CD4-positive, alpha-beta T cell treated with Interleukin-2 at 100 ng/mL for 4 hours (primary cell): ENCODE measurements at regions not wholly inside any gene's neighbourhood (a gene's known extent, or its start where the extent isn't known, plus 50 kb on each side); places are given as distances from the start of the nearest gene placed in this dataset.
"Not testable (repeated sequence)": the region's sequence is repeated elsewhere in the genome, so short reads cannot be mapped to it uniquely, and the experiment has no call there.

Source experiments
- DNase-seq: peaks from one replicate; pipeline ENCODE4 v3.0.0-alpha.2; 2020; ENCODE audit warnings: low spot score

DNA sequence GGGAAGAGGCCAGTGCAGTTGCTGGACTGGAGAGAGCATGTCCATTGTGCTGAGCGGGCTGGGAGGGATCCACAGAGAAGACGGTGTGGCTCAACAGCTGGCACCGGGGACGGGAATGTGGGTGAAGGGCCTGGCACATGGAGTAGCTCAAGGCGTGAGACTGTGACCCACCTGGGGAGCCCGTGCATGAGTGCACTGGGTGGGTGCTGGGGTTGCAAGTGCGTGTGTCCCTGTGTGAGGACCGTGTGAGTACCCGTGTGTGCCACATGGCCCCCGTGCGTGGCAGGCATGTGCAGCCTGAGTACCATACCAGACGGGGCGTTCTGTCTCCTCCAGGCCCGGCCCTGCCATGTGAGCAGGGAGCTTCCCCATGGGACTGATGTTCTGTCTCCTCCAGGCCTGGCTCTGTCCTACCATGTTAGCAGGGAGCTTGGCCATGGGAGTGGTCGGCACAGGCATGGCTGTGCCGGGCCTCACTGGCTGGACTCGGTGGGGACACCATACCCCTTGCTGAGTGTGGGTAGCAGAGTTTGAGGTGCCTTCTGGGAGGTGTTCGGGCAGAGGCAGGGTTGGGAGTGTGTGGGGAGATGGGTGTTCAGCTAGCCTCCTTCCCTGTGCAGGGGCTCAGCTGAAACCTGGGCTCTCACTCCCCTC, 234.4 kb downstream of the TMEM121 start:
- no peak for DNase-seq

DNA sequence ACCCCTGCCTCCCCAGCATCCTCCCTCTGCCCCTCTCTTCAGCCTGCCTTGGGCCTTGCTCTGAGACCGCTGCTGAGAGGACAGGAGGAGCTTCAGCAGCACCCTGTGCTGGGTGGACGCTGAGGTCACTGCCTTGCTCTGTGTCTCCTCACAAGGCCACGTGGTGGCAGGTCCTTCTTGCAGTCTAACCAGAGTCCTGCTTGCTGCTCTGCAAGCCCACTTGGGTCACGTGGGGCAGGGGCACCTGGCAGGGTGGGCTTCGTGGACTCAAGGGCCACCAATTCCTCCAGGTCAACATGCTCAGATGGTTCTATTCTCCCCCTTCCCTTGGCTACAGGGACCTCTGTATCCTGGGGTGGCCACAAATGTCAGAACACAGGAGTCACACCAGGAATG, 235.0 kb downstream of the TMEM121 start:
- not testable (repeated sequence) for DNase-seq

DNA sequence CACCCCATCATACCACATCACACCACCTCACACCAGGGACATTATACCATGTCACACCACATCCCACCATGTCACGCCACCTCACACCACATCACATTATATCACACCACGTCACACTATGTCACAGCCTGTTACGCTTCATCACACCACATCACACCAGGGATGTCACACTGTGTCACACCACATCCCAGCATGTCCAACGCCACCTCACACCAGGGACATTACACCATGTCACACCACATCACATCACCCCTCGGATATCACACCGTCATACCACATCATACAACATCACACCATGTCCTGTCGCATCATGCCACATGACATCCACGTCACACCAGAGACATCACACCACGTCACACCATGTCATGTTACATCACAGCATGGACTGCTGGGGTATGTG, 235.5 kb downstream of the TMEM121 start:
- no peak for DNase-seq

DNA sequence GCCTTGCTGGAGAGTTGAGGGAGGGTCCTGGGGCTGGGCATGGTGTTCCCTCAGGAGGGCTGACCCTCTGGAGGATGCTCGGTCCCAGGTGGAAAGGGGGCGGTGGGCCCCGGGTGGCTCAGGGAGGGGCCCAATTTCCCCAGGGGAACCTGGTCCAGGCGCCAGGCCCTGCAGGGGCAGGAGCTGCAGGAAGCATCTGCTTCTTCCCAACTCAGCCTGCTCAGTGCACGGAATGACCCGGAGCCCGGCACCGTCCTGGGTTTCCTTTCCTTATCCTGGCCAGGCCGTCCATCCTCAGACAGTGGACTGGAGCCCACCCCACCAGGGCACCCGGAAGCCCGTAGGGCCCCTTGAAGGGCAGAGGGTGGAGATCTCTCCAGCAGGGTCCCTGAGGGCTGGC, 235.9 kb downstream of the TMEM121 start:
- not testable (repeated sequence) for DNase-seq

DNA sequence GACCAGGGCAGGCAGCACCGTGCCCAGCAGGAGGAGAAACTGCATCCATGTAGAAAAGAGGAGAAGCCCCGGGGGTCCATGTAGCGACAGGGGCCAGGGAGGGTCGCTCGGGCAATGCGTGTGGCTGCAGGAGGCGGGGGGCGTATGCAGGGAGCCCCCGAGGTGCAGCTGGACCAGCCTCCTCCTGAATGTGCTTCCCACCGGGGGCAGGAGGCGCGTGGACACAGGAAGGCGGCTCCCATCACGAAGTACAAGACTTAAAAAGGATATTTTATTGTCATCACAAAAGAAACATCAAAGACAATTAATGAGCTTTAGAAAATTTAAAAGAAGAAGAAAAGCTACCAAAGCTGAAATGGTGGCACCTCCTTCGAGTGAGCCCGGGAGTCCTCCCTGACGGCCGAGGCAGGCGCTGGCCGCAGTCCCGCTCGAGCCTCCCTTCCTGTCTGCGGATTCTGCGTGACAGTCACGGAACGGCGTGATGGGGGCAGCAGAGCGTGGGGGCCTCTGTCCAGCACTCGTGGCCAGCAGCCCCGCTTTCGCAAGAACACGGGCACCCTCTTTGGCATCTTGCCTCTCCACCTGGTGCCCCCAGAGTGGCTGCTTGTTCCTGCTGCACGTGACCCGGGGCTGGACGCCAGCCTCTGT, 238.0 kb downstream of the TMEM121 start:
- DNase-seq = not testable (repeated sequence)

DNA sequence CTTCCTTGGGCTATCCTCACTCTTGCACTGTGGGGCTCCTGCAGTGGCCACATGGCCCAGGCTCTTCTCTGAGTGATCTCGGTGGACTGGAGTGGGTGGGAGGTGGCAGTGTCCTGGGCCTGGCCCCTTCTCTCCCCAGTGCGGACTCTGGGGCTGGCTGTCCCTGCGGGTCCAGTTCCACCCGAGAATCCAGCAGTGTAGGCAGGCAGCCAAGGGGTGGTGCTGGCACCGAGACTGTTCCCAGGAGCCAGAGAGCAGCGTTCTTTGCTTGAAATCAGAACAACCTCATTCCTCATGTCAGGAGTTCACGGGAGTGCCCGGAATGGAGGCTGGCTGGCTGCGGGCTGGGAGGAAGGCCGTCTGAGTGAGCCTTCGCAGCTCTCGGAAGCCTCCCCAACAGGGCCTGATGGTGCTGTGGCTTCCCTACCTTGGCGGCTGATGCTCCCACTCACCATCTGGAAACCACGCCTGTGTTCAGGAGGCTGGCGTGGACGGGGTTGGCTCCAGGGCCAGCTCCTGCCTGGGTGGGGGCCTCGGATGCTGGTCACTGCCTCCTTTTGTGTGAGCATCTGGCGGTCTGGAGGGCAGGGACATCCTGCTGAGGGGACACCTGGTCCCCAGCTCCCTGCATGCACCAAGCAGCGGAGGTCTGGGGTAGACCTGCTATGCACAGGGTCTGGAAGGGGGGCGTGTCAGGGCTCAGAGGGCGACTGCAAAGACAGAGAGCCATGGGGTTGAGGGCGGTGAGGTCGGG, 238.9 kb downstream of the TMEM121 start:
- DNase-seq = not testable (repeated sequence)

DNA sequence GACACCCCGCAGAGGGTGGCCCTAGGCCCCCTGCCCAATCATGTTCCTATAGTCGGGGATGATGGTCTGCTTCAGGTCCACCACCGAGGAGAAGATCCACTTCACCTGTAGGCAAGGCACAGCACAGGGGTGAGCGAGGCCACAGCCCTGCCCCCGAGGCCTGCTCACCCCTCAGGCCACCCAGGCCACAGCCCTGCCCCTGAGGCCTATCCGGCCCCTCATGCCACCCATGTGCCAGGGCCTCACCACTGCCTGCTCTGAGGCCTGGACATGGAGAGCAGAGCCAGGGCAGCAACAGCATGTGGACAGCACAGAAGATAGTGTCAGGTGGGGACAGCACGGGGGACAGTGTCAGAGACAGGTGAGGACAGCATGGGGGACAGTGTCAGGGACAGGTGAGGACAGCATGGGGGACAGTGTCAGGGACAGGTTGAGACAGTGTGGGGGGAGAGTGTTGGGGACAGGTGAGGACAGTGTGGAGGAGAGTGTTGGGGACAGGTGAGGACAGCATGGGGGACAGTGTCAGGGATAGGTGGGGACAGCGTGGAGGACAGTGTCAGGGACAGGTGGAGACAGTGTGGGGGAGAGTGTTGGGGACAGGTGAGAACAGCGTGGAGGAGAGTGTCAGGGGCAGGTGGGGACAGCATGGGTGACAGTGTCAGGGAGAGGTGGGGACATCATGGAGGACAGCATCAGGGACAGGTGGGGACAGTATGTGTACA, 239.7 kb downstream of the TMEM121 start:
- no peak for DNase-seq

DNA sequence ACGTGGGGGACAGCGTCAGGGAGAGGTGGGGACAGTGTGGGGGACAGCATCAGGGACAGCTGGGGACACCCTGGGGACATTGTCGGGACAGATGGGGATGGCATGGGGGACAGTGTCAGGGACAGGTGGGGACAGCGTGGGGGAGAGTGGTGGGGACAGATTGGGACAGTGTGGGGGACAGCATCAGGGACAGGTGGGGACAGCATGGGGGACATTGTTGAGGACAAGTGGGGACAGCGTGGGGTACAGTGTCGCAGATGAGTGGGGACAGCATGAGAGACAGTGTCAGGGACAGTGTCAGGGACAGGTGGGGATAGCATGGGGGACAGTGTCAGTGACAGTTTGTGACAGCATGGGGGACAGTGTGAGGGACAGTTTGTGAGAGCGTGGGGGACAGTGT, 240.9 kb downstream of the TMEM121 start:
- no peak for DNase-seq

DNA sequence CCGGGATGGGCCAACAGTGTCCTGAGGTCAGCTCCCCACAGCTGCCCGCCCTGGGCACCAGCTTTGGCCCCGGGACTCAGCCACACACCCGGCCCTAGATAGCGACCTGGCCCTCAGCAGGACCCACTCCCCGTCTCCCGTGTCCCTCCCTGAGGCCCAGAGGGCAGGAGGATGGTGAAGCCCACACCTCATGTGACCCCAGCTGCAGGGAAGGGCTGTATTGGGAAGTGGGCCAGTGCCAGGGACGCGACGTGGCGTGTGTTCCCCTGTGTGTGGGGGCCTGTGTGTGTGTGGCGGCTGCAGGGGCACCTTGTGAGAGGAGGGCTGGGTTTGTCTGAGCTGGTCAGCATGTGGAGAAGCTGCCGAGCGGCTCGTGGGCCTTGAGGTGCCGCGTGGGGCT, 241.7 kb downstream of the TMEM121 start:
- not testable (repeated sequence) for DNase-seq

DNA sequence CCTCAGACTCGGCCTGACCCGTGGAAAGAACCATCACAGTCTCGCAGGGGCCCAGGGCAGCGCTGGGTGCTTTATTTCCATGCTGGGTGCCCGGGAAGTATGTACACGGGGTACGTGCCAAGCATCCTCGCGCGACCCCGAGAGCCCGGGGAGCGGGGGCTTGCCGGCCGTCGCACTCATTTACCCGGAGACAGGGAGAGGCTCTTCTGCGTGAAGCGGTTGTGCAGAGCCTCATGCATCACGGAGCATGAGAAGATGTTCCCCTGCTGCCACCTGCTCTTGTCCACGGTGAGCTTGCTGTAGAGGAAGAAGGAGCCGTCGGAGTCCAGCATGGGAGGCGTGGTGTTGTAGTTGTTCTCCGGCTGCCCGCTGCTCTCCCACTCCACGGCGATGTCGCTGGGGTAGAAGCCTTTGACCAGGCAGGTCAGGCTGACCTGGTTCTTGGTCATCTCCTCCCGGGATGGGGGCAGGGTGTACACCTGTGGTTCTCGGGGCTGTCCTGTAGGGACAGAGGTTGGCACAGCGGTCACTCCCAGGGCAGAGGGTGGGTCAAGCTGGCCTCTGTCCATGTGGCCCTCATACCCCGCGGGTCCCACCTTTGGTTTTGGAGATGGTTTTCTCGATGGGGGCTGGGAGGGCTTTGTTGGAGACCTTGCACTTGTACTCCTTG, 242.8 kb downstream of the TMEM121 start:
- not testable (repeated sequence) for DNase-seq

DNA sequence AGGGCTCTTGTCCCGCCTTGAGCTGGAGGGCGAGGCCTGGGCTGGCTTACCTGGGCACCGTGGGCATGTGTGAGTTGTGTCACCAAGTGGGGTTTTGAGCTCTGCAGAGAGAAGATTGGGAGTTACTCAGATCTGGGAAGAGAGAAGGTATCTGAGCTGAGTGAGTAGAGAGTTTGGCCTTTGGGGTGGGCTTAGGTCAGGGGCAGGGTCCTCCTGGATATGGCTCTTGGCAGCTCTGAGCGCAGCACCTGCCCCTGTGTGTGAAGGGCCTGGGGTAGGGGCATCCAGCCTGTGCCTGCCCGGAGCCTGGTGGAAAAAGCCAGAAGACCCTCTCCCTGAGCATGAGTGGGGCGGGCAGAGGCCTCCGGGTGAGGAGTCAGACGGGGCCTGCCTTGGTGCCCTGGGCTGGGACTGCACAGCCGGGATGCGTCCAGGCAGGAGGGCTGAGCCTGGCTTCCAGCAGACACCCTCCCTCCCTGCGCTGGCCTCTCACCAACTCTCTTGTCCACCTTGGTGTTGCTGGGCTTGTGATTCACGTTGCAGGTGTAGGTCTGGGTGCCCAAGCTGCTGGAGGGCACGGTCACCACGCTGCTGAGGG, 244.3 kb downstream of the TMEM121 start:
- DNase-seq = not testable (repeated sequence)

DNA sequence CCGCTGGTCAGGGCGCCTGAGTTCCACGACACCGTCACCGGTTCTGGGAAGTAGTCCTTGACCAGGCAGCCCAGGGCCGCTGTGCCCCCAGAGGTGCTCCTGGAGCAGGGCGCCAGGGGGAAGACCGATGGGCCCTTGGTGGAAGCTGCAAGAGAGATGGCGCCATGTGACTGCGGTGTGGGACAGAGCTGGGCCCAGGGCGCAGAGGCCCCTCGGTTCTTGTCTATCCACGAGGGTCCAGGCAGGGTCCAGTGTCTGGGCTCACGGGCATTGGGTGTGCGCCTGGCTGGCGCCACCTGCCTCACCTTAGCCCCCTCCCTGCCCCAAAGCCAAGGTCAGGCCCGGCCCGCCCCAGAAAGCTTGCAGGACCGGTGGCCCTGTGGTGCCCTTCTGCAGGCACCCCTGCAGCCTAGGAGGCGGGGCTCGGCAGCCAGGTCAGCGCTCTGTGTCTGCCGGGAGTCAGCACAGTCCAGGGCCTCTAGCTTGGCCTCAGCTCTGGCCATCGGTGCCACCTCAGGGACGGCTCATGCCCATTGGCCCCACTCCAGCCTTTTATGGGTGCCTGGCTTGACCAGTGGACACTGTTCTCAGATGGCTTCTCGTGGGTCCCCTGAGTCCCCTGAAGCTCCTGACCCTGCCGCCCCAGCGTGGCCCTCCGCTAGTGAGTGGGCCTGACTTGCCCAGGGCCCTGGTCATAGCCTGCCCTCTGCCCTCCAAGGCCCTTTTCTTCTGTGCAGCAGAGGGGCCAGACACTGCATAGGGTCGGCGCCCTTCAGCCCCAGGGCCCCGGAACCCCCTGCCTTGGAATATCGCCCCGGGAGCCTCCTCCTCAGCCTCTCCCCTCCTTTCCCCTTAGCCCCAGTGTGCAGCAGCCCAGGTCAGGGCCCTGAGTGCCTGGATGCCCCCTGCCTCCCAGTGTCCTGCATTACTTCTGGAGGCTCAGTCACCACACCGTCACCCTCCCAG, 245.2 kb downstream of the TMEM121 start:
- not testable (repeated sequence) for DNase-seq

DNA sequence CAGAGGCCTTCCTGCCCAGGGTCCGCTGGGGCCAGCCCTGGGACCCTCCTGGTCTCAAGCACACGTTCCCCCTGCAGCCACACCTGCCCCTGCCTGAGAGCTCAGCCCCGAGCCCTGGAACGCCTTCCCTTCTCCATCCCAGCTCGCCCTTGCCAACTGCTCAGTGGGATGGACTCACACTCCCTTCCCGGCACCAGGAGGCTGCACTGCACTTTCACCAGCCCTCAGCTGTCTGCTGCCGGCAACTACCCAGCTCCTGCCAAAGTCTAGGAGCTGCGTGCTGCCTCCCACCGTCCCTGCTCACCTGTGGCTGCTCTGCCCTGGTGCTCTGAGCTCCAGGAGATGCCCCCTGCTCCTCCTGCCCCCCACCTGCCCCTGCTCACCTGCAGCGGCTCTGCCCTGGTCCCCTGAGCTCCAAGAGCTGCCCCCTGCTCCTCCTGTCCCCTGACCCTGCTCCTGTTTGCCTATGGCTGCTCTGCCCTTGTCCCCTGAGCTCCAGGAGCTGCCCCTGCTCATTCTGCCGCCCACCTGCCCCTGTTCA, 246.4 kb downstream of the TMEM121 start:
- DNase-seq = not testable (repeated sequence)

DNA sequence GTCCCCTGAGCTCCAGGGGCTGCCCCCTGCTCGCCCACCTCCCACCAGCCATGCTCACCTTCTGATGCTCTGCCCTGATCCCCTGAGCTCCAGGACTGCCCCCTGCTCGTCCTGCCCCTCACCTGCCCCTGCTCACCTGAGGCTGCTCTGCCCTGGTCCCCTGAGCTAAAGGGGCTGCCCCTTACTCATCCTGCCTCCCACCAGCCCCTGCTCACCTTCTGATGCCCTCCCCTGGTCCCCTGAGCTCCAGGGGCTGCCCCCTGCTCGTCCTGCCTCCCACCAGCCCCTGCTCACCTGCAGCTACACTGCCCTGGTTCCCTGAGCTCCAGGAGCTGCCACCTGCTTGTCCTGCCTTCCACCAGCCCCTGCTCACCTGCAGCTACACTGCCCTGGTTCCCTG, 247.2 kb downstream of the TMEM121 start:
- DNase-seq = no peak

DNA sequence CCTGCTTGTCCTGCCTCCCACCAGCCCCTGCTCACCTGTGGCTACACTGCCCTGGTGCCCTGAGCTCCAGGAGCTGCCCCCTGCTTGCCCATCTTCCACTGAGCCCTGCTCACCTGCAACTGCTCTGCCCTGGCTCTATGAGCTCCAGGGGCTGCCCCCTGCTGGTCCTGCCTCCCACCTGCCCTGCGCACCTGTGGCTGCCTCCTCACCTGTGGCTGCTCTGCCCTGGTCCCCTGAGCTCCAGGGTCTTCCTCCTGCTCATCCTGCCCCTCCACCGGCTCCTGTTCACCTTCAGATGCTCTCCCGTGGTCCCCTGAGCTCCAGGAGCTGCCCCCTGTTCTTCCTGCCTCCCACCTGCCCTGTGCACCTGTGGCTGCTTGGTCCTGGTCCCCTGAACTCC, 247.6 kb downstream of the TMEM121 start:
- DNase-seq = no peak

DNA sequence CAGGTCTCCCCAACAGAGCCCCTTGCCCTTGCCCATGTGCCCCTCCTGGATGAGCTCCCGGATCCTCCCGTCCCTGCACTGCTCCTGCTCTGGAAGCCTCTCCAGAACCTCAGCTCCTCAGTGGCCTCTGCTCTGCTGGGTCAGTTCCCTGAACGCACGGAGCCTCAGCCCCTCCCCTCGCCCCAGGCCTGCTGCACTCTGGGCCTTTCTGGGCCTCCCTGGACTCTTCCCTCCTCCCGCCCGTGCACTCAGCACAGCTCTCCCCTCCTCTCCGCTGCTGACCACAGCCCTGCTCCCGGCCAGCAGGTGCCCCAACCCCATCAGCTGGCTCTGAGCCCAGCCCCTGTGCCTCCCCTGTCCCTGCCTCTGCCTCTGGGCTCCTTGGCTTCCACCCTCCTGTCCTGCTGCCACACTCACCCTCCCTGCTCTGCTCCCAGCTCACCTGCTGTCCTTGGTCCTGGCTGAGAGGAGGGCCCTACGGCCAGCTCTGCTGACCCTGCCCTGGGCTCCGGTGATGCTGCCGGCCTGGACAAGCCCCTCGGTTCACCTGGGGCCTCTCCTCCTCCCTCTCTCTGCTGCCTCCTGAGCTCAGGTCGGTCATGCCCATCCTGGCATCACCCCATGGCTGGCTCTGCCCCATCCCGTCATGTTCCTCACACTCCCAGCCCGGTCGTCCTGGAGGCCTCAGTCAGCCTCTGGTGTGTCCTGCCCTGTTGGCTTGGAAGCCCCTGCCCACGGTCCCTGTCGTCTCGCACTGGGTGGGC, 248.4 kb downstream of the TMEM121 start:
- DNase-seq = not testable (repeated sequence)

DNA sequence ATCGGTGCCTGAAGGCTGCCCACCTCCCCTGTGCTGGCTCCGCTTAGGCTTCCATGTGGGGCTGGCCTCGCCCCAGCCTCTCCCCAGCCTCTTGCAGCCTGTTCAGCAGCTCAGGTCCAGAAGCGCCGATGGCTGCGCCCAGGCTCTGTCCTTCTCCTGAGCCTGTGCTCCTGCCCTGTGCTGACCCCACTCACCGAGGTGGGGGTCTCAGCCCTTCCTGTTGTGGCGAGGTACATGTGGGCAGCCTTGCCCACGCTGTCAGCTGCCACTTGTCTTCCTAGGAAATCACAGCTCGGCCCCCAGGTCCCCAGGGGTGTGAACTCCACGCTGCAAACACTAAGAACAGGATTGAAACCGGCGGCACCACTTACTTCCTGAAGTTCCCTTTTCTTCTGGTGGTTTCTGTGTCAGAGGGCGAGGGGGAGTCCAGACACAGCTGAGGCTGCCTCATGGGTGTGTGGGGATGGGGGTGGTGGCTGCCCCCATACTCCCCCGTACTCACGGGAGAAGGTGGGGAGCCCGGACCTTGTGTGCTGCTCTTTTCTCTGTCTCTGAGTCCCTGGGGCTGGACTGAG, 249.1 kb downstream of the TMEM121 start:
- DNase-seq = not testable (repeated sequence)

DNA sequence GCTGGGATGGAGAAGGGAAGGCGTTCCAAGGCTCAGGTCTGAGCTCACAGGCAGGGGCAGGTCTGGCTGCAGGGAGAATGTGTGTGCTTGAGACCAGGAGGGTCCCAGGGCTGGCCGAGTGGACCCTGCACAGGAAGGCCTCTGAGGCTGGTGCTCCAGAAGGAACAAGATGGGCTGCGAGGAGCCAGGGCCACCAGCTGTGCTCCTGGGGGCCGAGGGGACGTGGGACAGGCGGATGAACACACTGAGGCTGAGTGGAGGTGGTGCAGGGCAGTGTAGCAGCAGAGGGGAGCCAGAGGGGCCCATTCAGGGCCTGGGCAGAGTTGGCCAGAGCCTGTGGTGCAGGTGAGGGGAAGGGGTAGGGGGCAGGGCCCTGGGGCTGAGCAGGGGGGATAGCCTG, 249.7 kb downstream of the TMEM121 start:
- not testable (repeated sequence) for DNase-seq

DNA sequence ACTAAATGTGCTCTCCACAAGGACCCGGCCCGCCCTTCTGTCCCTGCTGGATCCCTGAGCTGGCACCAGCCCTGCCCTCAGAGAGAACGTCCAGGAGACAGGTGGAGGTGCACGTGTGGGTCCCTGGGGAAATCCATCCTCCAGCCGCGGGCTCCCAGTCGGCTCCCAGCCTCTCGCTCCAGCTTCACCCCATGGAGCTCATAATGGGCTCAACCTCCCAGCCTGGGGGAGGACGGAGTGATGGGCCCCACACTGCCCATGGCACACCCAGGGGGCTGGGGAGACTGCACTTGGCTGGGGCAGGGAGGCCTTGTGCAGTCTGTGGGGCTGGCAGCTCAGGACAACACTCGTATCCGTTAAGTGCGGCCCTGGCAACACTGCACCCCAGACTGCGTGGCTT, 250.5 kb downstream of the TMEM121 start:
- DNase-seq = no peak
